GM21447 (cell line): ENCODE measurements at regions not wholly inside any gene's neighbourhood (a gene's known extent, or its start where the extent isn't known, plus 50 kb on each side); places are given as distances from the start of the nearest gene placed in this dataset.
"Not testable (repeated sequence)": the region's sequence is repeated elsewhere in the genome, so short reads cannot be mapped to it uniquely, and the experiment has no call there.

Experiments used
- ATAC-seq: cut with Tn5 transposase; IDR thresholded peaks from one replicate; pipeline ENCODE4 v1.9.1; 2021; ENCODE audit not compliant: unreplicated experiment

- ATAC-seq: no peak
These were observed 1038.9 kb upstream of the ZEB2 start for GRCh38 chr2:145558617-145559350.

GRCh38 chr2:145555360-145555759 is 1035.4 kb upstream of the ZEB2 start:
- no peak for ATAC-seq

GRCh38 chr2:145551686-145552085 is 1031.8 kb upstream of the ZEB2 start:
- no peak for ATAC-seq

DNA sequence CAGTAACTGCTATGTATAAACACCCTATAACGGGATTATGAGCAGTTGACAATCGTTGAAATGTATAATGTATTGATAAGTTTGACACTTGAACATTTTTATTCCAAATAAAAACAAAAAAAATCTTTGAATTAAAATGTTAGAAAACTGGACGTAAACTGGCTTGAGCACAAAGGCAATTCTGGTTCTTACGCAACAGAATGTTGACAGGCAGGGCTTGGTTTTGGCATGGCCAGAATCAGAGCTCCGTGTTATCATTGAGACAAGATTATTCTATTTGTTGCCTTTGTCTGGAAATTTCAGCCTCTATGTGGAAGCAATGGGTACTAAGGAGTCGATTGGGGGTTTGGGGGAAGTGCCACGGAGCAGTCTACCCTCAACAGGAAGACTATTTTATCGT is 1028.6 kb upstream of the ZEB2 start:
- ATAC-seq: no peak

GRCh38 chr2:145547620-145548019 is 1027.7 kb upstream of the ZEB2 start:
- ATAC-seq: no peak

- ATAC-seq: no peak
These were observed 1026.2 kb upstream of the ZEB2 start for GRCh38 chr2:145546091-145546490.

- ATAC-seq: no peak
These were observed 1023.9 kb upstream of the ZEB2 start for GRCh38 chr2:145543856-145544255.

GRCh38 chr2:145543155-145543554 is 1023.2 kb upstream of the ZEB2 start:
- ATAC-seq: no peak

GRCh38 chr2:145541028-145541427 is 1021.1 kb upstream of the ZEB2 start:
- no peak for ATAC-seq

- ATAC-seq: no peak
These were observed 1018.9 kb upstream of the ZEB2 start for GRCh38 chr2:145538661-145539350.

GRCh38 chr2:145530653-145531052 is 1010.7 kb upstream of the ZEB2 start:
- no peak for ATAC-seq

GRCh38 chr2:145524836-145525235 is 1004.9 kb upstream of the ZEB2 start:
- ATAC-seq: no peak

GRCh38 chr2:145524303-145524702 is 1004.4 kb upstream of the ZEB2 start:
- no peak for ATAC-seq

- not testable (repeated sequence) for ATAC-seq
These were observed 999.3 kb upstream of the ZEB2 start for GRCh38 chr2:145519254-145519653.

DNA sequence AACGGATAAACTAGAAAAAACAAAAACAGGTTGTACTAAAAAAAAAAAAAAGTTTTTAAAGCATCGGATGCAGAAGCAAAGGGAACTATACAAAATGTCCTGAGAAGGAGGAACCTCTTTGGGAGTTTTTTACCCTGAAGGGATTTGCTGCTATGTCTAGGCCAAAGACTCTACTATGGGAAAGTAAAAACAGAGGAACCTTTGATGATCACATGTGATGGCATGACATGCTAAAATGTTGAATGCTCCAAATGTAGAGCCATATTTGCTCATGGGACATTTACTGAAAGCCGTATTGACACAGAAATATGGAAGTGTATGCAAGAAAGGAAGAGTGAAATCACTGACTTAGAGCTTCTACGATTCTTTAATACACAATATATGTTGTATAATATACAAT is 992.0 kb upstream of the ZEB2 start:
- ATAC-seq: no peak

- no peak for ATAC-seq
These were observed 983.6 kb upstream of the ZEB2 start for GRCh38 chr2:145503511-145503910.

- ATAC-seq: no peak
These were observed 982.0 kb upstream of the ZEB2 start for GRCh38 chr2:145501920-145502319.

DNA sequence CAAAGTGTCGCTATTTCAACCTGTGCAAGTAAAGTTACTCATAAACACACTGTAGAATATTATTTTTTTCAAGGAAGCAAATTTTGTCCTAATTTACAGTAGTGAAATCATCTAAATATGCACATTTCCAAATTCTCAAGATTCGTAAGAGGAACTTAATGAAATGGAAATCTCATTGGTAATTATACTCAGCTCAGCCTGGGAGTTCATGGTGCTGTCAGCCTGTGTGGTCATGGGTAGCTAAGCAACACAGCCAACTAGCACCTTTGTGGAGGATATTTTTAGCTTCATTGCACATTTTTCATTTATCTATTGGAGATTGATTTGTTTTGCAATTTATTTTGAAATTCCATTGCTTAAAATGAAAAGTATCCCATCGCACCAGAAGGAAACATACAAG is 975.7 kb upstream of the ZEB2 start:
- no peak for ATAC-seq

- ATAC-seq: no peak
These were observed 974.5 kb upstream of the ZEB2 start for GRCh38 chr2:145494441-145494840.

DNA sequence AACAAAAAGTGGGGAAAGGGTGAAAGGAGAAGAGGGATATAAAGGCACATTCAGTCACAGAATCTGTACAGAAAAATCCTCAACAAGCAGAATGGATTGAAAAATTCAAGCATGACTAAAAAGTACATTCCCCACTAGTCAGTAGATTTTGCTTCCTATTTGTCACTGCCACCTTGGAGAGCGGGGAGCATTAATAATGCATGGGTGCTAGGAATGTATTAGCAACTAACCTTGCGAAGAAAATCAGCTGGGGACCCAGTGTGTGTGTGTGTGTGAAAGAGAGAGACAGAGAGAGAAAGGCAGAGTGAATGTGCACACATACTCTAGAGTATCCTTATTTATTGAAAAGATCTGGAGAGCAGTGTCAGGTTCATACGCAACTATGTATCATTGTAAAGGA is 968.7 kb upstream of the ZEB2 start:
- ATAC-seq: no peak

DNA sequence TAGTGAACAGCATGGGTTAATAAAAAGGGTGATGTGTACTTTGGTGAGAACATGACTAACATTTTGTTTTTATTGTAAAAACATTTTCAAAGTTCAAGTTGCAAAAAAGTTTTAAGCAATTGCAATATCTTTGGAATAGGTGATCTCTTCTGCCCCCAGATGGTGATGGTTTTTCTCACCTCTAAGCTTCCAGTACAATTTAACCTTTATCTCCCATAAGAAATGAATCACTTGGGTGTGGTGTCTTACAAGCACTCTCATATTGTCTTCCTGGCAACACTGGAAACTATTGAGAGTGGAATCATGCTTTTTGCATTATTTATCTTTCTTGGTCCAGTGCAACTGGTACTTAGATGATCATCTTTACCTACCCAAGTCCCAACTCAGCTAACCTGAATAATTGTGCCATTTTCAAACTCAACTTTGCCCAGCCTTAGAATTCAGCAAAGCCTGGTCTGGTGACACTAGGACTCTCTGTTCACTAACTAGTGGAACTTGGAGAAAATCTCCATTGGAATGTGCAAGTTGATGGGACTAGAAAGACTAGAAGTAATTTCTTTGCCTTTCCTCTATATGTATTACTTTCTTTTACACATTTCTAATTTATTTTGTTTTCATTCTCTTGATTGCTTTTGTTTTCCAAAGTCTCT is 964.7 kb upstream of the ZEB2 start:
- no peak for ATAC-seq

DNA sequence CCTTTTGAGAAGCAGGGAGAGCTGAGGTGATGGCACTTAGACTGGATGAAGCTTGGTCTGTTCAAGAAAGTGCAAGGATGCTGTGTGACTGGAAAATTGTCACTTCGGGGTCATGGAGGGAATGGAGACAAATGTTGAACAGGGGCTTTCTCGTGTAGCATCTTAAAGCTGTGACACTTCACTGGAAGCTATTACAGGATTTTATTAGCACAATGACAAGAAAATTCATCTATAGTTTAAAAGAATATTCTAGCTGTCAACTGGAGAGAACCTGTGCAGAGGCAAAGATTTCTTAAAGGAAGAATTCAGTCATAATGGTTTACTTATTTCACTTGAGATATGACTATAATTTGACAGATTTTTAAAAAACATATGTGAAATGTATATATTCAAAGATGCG is 963.9 kb upstream of the ZEB2 start:
- ATAC-seq: no peak
